ENCODE measurements at regions not wholly inside any gene's neighbourhood (a gene's known extent, or its start where the extent isn't known, plus 50 kb on each side); places are given as distances from the start of the nearest gene placed in this dataset.

GRCh38 chr10:6694447-6695140, 114.5 kb upstream of the PRKCQ start:
- Histone ChIP-seq H3K9me1 (replicated peaks; ENCODE audit: control insufficient read depth, extremely low read depth, insufficient read depth, low read length) (no peaks in the 10 kb centered on the region), H3K4me3 (replicated peaks in 1 of 3; ENCODE audit: insufficient read depth in 1 of 3, low read depth in 1 of 3, low read length in 3 of 3) (no peak overlapping the region), H3K4me2 (ENCODE audit: insufficient read depth, low read length) (no peak overlapping the region), H3K36me3 (ENCODE audit: control insufficient read depth in 2 of 2, extremely low read depth in 1 of 2, insufficient read depth in 2 of 2, low read length in 2 of 2) (no peaks in the 10 kb centered on the region), H3K4me1 (ENCODE audit: control insufficient read depth, extremely low read depth, insufficient read depth, low read length) (no peaks in the 10 kb centered on the region), H3K9me3 (replicated peaks; ENCODE audit: control insufficient read depth, insufficient read depth, low read length) (no peaks in the 10 kb centered on the region), H2AFZ (ENCODE audit: low read depth, low read length) (no peak overlapping the region), H3K27me3 (ENCODE audit: control insufficient read depth in 2 of 2, insufficient read depth in 2 of 2, low read length in 2 of 2) (no peaks in the 10 kb centered on the region), H3K27ac (ENCODE audit: insufficient read depth, low read depth, low read length) (no peak overlapping the region), H3K79me2 (ENCODE audit: control insufficient read depth, insufficient read depth, low read length) (no peaks in the 10 kb centered on the region), H3K9ac (replicated peaks; ENCODE audit: extremely low read depth, insufficient read depth, low read length) (no peak overlapping the region), H4K20me1 (replicated peaks; ENCODE audit: control insufficient read depth, extremely low read depth, insufficient read depth, low read length) (no peaks in the 10 kb centered on the region)
- no peak for FAIRE-seq
- BruUV-seq (replicated peaks): no TSS peak
- CTCF ChIA-PET: no interaction called here
- dilution Hi-C loops (cut with MboI; ENCODE audit: extremely low pct_ligation_motif_present, low sequenced_read_pairs): no loop called here
- POLR2A ChIA-PET: no interaction called here
- DNase-seq (ENCODE audit: low read depth, low spot score): no peak
- TF ChIP-seq POLR2AphosphoS5 (IDR thresholded peaks at IDR 0.05; ENCODE audit: insufficient read depth, low read depth, low read length) (no peak), MYC (IDR thresholded peaks at IDR 0.05; ENCODE audit: low read depth, low read length) (no peak), JUN (IDR thresholded peaks at IDR 0.05; ENCODE audit: borderline replicate concordance, insufficient read depth, insufficient read length, low read depth) (no peak), POLR2A (IDR thresholded peaks at IDR 0.05; ENCODE audit: low read depth, low read length) (no peak), CTCF (IDR thresholded peaks at IDR 0.05; ENCODE audit: extremely low read depth in 1 of 2, insufficient read depth in 1 of 2, low read depth in 1 of 2, low read length in 2 of 2) (no peak), GATA2 (IDR thresholded peaks at IDR 0.05; ENCODE audit: insufficient read depth, insufficient read length, low read depth, low read length) (no peak), MAX (IDR thresholded peaks at IDR 0.05; ENCODE audit: insufficient read depth, insufficient read length) (no peak), EZH2 (IDR thresholded peaks at IDR 0.05; ENCODE audit: borderline replicate concordance, low read depth, low read length, severe bottlenecking) (no peak), FOS (IDR thresholded peaks at IDR 0.05; ENCODE audit: borderline replicate concordance, insufficient read depth, low read length) (no peak)
- intact Hi-C loops (cut with micrococcal nuclease): no loop called here
